VCaP (cell line): ENCODE measurements at regions not wholly inside any gene's neighbourhood (a gene's known extent, or its start where the extent isn't known, plus 50 kb on each side); places are given as distances from the start of the nearest gene placed in this dataset.

Experiments
- H3K27ac ChIP-seq: fragments of 450-650 bp; 2 replicates; pipeline ENCODE4 v1.5.1; 2017
- CTCF ChIP-seq: fragments of 450-650 bp; conservative IDR thresholded peaks from 2 replicates; pipeline ENCODE4 v1.5.1; 2017; ENCODE audit warnings: mild to moderate bottlenecking, moderate library complexity

- no peak for TF ChIP-seq CTCF
These were observed 191.4 kb downstream of the MINAR1 start for GRCh38 chr15:79623488-79623887.

DNA sequence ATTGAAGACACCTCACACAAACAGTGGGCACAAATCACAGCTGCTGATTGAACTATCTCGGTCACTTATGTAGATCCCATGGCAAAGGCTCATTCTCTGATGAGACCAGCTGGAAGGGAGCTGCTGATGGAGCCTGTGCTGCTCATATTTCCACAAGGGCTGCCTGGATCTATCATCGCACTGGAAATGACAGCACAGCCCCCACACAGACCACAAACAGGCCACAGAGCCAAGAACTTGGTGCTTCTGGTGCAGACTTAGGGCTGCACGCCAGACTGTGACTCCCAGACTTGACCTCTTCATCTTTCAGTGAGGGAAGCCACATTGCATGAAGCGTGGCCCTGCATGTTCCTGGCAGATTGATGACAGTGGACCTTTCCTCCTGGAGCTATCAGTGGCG, 197.6 kb downstream of the MINAR1 start:
- TF ChIP-seq CTCF = no peak
- no peak overlapping the region for H3K27ac ChIP-seq

More at GRCh38 chr15:79623488-79623887, 191.4 kb downstream of the MINAR1 start:
- no peak overlapping the region for H3K27ac ChIP-seq

GRCh38 chr15:79632457-79632856, 200.3 kb downstream of the MINAR1 start:
- no peak overlapping the region for H3K27ac ChIP-seq
- TF ChIP-seq CTCF = no peak

DNA sequence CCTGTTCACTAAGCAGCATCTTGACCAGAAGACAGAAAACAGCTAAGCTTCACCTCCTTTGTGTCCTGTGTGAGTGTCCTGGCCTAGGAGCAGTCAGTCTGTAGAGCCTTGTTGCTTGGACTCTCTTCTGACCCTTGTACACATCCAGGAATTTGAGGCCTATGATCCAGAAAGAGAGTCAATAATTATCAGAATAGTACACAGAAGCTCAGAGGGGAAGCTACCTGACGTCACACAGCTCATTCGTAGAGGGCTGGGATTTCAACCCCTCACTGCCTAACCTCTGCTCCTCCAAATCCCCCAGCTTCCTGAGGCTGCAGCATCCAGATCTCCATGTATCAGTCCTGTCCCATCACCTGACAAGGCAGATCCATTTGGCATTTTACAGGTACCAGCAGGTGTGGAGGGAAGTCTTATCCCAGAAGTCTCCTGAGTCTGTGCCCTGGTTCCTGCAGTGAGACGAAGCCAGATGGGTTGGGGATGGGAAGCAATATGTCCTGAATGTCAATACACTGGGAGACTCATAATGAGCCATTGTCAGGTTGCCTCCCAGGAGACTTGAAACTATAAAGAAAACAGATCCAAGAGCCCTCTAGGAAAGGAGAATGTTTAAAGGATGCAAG, 203.1 kb downstream of the MINAR1 start:
- H3K27ac ChIP-seq = no peak overlapping the region
- TF ChIP-seq CTCF = no peak

DNA sequence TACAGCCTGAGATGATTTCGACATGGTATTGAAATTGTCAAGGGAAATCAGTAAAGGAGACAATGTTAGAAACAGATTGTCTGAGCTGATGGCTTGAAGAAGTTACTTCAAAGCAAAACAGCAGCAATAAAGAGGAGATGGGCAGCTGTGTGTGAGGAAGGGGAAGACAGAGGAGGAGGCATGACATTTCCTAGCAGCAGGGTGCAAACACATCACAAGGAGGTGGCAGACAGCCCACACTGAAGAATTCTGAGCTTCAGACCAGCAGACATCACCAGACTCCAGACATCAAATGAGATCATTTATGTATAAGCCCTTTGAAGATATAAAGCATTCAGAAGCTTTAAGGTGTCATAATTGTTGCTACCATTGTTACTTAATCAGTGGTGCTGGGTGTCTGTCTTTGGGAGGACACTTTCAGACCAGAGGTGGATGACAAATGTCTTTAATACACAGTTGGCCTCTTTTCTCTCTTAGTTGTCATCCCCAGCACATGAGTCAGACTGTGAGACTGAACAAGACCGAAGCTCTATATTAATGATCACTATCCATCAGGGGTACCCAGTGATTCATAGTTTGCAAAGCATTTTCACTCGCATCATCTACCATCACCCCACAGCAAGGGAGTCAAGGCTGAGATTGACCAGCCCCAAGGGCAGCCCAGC, 203.9 kb downstream of the MINAR1 start:
- no peak overlapping the region for H3K27ac ChIP-seq
- no peak for TF ChIP-seq CTCF

GRCh38 chr15:79640206-79640605, 208.1 kb downstream of the MINAR1 start:
- H3K27ac ChIP-seq = no peak overlapping the region
- TF ChIP-seq CTCF = no peak

DNA sequence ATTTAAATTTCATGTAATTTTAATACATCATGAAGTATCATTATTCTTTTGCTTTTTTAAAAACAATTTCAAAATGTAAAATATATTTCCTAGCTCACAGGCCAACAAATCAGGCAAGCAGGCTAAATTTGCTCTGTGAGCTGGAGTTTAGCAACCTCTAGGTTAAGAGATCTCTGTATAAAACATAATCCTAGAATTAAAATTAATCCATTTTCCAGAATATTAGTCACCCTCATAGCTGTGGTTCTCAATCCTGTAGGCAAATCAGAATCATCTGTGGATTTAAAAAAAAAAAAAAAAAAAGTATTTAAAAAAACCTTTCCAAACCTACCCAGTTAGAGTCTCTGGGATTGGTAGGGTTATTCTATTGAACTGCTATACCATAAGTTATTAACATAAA, 209.7 kb downstream of the MINAR1 start:
- no peak for TF ChIP-seq CTCF
- no peak overlapping the region for H3K27ac ChIP-seq
